ENCODE measurements at regions not wholly inside any gene's neighbourhood (a gene's known extent, or its start where the extent isn't known, plus 50 kb on each side); places are given as distances from the start of the nearest gene placed in this dataset.

DNA sequence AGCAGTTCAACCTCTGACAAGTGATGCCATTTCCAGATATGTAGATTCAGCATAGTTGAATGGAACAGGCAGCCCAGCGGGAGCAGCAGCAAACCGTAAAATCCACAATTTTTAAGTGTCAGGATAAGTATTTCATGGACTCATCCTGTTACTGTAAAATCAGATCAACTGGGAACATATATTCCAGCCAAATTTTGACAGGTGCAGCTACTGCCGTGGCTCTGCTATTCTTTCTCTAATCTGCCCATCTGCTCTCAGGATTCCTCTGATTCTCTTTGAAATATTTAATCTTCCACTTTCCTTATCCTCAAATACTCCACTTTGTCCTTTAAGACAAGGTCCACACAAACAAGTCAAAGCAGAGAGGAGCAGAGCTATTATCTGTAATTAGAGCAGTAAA, 245.4 kb upstream of the ASCC3 start:
- ATAC-seq: no peak
- TF ChIP-seq OSR1 (CRISPR knock-in tag; IDR thresholded peaks at IDR 0.05) (no peak), ZNF70 (CRISPR knock-in tag; IDR thresholded peaks at IDR 0.05) (no peak), ZC3H10 (CRISPR knock-in tag; IDR thresholded peaks at IDR 0.05) (no peak), CSDC2 (CRISPR knock-in tag; IDR thresholded peaks at IDR 0.05) (no peak), ZFP30 (CRISPR knock-in tag; IDR thresholded peaks at IDR 0.05) (no peak), ARNTL (CRISPR knock-in tag; IDR thresholded peaks at IDR 0.05; ENCODE audit: borderline replicate concordance, low read depth) (no peak), ZNF565 (CRISPR knock-in tag; conservative IDR thresholded peaks at IDR 0.05; ENCODE audit: low read depth) (no peak), TCF4 (CRISPR knock-in tag; IDR thresholded peaks at IDR 0.05; ENCODE audit: borderline replicate concordance) (no peak)
- TF ChIP-seq, protein P1, sequence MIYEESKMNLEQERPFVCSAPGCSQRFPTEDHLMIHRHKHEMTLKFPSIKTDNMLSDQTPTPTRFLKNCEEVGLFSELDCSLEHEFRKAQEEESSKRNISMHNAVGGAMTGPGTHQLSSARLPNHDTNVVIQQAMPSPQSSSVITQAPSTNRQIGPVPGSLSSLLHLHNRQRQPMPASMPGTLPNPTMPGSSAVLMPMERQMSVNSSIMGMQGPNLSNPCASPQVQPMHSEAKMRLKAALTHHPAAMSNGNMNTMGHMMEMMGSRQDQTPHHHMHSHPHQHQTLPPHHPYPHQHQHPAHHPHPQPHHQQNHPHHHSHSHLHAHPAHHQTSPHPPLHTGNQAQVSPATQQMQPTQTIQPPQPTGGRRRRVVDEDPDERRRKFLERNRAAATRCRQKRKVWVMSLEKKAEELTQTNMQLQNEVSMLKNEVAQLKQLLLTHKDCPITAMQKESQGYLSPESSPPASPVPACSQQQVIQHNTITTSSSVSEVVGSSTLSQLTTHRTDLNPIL (CRISPR knock-in tag; IDR thresholded peaks at IDR 0.05; ENCODE audit: low read depth): no peak
- TF ChIP-seq, protein P2, sequence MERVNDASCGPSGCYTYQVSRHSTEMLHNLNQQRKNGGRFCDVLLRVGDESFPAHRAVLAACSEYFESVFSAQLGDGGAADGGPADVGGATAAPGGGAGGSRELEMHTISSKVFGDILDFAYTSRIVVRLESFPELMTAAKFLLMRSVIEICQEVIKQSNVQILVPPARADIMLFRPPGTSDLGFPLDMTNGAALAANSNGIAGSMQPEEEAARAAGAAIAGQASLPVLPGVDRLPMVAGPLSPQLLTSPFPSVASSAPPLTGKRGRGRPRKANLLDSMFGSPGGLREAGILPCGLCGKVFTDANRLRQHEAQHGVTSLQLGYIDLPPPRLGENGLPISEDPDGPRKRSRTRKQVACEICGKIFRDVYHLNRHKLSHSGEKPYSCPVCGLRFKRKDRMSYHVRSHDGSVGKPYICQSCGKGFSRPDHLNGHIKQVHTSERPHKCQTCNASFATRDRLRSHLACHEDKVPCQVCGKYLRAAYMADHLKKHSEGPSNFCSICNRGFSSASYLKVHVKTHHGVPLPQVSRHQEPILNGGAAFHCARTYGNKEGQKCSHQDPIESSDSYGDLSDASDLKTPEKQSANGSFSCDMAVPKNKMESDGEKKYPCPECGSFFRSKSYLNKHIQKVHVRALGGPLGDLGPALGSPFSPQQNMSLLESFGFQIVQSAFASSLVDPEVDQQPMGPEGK (CRISPR knock-in tag; IDR thresholded peaks at IDR 0.05; ENCODE audit: borderline replicate concordance): no peak
- TF ChIP-seq, protein P3, sequence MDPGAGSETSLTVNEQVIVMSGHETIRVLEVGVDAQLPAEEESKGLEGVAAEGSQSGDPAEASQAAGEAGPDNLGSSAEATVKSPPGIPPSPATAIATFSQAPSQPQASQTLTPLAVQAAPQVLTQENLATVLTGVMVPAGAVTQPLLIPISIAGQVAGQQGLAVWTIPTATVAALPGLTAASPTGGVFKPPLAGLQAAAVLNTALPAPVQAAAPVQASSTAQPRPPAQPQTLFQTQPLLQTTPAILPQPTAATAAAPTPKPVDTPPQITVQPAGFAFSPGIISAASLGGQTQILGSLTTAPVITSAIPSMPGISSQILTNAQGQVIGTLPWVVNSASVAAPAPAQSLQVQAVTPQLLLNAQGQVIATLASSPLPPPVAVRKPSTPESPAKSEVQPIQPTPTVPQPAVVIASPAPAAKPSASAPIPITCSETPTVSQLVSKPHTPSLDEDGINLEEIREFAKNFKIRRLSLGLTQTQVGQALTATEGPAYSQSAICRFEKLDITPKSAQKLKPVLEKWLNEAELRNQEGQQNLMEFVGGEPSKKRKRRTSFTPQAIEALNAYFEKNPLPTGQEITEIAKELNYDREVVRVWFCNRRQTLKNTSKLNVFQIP (CRISPR knock-in tag; IDR thresholded peaks at IDR 0.05; ENCODE audit: borderline replicate concordance, low read depth): no peak

- TF ChIP-seq ARNTL (CRISPR knock-in tag; IDR thresholded peaks at IDR 0.05; ENCODE audit: borderline replicate concordance, low read depth): no peak
- TF ChIP-seq RARB (CRISPR knock-in tag; IDR thresholded peaks at IDR 0.05): no peak
- no peak for TF ChIP-seq ZNF70 (CRISPR knock-in tag; IDR thresholded peaks at IDR 0.05)
- TF ChIP-seq ZFP3 (CRISPR knock-in tag; IDR thresholded peaks at IDR 0.05): no peak
- TF ChIP-seq SNAI2 (CRISPR knock-in tag; IDR thresholded peaks at IDR 0.05): no peak
- TF ChIP-seq ZFP30 (CRISPR knock-in tag; IDR thresholded peaks at IDR 0.05): no peak
- TF ChIP-seq, protein P4, sequence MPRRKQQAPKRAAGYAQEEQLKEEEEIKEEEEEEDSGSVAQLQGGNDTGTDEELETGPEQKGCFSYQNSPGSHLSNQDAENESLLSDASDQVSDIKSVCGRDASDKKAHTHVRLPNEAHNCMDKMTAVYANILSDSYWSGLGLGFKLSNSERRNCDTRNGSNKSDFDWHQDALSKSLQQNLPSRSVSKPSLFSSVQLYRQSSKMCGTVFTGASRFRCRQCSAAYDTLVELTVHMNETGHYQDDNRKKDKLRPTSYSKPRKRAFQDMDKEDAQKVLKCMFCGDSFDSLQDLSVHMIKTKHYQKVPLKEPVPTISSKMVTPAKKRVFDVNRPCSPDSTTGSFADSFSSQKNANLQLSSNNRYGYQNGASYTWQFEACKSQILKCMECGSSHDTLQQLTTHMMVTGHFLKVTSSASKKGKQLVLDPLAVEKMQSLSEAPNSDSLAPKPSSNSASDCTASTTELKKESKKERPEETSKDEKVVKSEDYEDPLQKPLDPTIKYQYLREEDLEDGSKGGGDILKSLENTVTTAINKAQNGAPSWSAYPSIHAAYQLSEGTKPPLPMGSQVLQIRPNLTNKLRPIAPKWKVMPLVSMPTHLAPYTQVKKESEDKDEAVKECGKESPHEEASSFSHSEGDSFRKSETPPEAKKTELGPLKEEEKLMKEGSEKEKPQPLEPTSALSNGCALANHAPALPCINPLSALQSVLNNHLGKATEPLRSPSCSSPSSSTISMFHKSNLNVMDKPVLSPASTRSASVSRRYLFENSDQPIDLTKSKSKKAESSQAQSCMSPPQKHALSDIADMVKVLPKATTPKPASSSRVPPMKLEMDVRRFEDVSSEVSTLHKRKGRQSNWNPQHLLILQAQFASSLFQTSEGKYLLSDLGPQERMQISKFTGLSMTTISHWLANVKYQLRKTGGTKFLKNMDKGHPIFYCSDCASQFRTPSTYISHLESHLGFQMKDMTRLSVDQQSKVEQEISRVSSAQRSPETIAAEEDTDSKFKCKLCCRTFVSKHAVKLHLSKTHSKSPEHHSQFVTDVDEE (CRISPR knock-in tag; IDR thresholded peaks at IDR 0.05): no peak
- no peak for TF ChIP-seq BACH2 (CRISPR knock-in tag; IDR thresholded peaks at IDR 0.05; ENCODE audit: borderline replicate concordance)
- no peak for TF ChIP-seq ZC3H10 (CRISPR knock-in tag; IDR thresholded peaks at IDR 0.05)
- TF ChIP-seq PPARA (CRISPR knock-in tag; IDR thresholded peaks at IDR 0.05; ENCODE audit: borderline replicate concordance): no peak
- TF ChIP-seq, protein P3 (CRISPR knock-in tag; IDR thresholded peaks at IDR 0.05; ENCODE audit: borderline replicate concordance, low read depth): no peak
- TF ChIP-seq, protein P2 (CRISPR knock-in tag; IDR thresholded peaks at IDR 0.05; ENCODE audit: borderline replicate concordance): no peak
- TF ChIP-seq ZNF565 (CRISPR knock-in tag; conservative IDR thresholded peaks at IDR 0.05; ENCODE audit: low read depth): no peak
- TF ChIP-seq OSR1 (CRISPR knock-in tag; IDR thresholded peaks at IDR 0.05): no peak
- no peak for TF ChIP-seq CSRNP3 (CRISPR knock-in tag; IDR thresholded peaks at IDR 0.05)
- no peak for TF ChIP-seq TCF4 (CRISPR knock-in tag; IDR thresholded peaks at IDR 0.05; ENCODE audit: borderline replicate concordance)
- TF ChIP-seq, protein P1 (CRISPR knock-in tag; IDR thresholded peaks at IDR 0.05; ENCODE audit: low read depth): no peak
- TF ChIP-seq GLIS3 (CRISPR knock-in tag; IDR thresholded peaks at IDR 0.05): no peak
- no peak for TF ChIP-seq ISL1 (CRISPR knock-in tag; IDR thresholded peaks at IDR 0.05)
- no peak for ATAC-seq
Measured at GRCh38 chr6:101129851-101130250, 248.7 kb upstream of the ASCC3 start.
